GM20000 (cell line): ENCODE measurements at regions not wholly inside any gene's neighbourhood (a gene's known extent, or its start where the extent isn't known, plus 50 kb on each side); places are given as distances from the start of the nearest gene placed in this dataset.

Experiments used
- DNase-seq: peaks from one replicate; pipeline ENCODE4 v3.0.0; 2012; ENCODE audit warnings: low spot score
- TF ChIP-seq, protein P1 (sequence below): IDR thresholded peaks from 2 replicates; pipeline ENCODE4 v1.5.1; 2012; ENCODE audit warnings: mild to moderate bottlenecking, control low read depth; ENCODE audit errors: extremely low read depth, missing control alignments

DNA sequence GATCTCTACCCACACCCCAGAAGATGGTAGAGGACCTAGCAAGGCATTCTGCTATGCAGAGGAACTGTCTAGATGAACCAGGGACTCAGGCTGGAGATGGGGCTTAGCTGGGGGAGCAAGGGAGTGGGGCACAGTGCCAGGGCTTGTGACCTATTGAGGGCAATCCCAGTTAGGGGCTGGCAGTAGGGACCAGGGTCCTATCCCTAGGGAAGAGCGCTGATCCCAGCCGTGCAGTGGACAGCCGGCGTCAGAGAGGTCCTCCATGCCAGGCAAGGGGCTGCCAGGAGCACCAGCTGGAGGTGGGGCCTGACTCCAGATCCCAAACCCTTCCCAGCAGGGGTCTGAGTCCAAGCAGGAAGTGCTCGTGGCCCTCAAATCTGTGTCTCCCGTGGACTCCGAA, 52.7 kb upstream of the NEURL1B start:
- TF ChIP-seq, protein P1, sequence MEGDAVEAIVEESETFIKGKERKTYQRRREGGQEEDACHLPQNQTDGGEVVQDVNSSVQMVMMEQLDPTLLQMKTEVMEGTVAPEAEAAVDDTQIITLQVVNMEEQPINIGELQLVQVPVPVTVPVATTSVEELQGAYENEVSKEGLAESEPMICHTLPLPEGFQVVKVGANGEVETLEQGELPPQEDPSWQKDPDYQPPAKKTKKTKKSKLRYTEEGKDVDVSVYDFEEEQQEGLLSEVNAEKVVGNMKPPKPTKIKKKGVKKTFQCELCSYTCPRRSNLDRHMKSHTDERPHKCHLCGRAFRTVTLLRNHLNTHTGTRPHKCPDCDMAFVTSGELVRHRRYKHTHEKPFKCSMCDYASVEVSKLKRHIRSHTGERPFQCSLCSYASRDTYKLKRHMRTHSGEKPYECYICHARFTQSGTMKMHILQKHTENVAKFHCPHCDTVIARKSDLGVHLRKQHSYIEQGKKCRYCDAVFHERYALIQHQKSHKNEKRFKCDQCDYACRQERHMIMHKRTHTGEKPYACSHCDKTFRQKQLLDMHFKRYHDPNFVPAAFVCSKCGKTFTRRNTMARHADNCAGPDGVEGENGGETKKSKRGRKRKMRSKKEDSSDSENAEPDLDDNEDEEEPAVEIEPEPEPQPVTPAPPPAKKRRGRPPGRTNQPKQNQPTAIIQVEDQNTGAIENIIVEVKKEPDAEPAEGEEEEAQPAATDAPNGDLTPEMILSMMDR, result no peak
- no peak for DNase-seq

DNA sequence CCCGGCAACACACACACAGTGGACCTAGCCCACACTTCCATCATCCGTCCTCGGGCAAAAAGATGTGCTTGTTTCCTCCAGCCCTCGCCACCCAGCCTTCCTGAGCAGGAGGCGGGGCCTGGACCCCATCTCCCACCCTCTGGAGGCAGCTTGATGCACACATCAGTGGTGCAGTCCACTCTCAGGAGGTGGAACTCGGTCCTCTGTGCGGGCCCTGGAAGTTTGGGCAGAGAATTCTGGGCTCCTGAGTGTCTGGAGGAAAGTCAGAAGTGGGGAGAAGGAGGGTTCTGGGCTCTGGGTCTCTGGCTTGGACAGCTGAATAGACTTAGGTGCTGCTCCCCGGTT, 54.0 kb upstream of the NEURL1B start:
- TF ChIP-seq, protein P1, result no peak
- no peak for DNase-seq

DNA sequence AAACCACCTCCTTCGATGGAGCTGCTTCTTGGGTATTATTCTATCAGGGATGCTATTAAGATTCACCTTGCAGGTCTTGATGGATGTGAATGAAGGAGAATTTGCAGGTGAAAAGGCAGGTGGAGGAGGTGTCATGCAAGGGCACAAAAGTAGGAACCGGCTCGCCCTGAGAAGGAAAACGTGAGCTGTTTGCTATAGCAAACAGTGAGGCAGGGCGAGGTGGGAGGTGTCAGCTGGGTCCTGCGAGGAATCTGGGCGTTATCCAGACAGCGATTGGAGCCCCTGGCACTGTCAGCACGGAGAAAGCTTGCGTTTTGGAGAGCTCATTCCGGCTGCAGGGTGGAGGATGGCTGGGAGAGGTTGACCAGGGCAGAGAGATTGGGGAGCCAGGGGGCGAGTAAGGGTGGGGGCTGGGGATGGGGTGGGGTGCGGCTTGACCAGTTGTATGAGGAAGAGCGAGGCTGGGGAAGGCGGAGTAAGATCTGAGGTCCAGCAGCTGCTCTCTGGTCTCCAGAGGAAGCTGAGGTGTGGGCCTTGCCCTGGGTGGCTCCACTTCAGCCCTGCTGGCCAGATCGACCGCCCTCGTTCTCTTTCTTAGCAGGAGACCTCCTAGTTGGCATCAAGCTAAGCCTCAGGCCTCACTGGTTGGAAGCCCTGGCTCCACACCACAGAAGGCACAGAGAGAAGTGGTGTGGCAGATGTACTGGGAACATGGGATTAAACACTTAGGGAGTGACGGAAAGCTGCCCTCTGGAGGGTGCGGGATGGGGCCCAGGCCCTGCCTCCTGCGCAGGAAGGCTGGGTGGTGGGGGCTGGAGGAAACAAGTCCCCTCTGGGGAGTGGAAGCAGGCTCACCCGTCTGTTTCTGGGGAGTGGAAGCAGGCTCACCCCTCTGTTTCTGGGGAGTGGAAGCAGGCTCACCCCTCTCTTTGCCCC, 54.7 kb upstream of the NEURL1B start:
- TF ChIP-seq, protein P1, result no peak
- DNase-seq, result no peak

DNA sequence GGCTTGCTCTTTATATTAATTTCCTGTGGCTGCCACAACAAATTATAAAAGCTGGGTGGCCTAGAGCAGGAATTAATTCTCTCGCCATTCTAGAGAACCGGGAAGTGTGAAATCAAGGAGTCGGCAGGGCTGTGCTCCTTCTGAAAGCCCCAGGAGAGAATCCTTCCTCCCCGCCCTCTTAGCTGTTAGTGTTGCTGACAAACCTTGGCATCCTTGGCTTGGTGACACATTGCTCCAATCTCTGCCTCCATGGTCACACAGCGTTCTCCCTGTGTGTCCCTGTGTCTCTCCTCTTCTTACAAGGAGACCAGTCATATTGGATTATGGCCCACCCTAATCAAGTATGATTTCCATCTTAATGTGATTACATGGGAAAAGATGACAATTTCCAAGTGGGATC, 55.9 kb upstream of the NEURL1B start:
- DNase-seq, result no peak
- TF ChIP-seq, protein P1, result no peak

- TF ChIP-seq, protein P1, result no peak
- no peak for DNase-seq
Observed at GRCh38 chr5:172584638-172585037, 56.4 kb upstream of the NEURL1B start.

GRCh38 chr5:172583931-172584511, 57.0 kb upstream of the NEURL1B start:
- TF ChIP-seq, protein P1, result no peak
- DNase-seq, result no peak

GRCh38 chr5:172582940-172583339, 58.1 kb upstream of the NEURL1B start:
- TF ChIP-seq, protein P1, result no peak

More at GRCh38 chr5:172582940-172583339, 58.1 kb upstream of the NEURL1B start:
- no peak for DNase-seq
